ENCODE measurements at regions not wholly inside any gene's neighbourhood (a gene's known extent, or its start where the extent isn't known, plus 50 kb on each side); places are given as distances from the start of the nearest gene placed in this dataset.

- TF ChIP-seq, protein P1, sequence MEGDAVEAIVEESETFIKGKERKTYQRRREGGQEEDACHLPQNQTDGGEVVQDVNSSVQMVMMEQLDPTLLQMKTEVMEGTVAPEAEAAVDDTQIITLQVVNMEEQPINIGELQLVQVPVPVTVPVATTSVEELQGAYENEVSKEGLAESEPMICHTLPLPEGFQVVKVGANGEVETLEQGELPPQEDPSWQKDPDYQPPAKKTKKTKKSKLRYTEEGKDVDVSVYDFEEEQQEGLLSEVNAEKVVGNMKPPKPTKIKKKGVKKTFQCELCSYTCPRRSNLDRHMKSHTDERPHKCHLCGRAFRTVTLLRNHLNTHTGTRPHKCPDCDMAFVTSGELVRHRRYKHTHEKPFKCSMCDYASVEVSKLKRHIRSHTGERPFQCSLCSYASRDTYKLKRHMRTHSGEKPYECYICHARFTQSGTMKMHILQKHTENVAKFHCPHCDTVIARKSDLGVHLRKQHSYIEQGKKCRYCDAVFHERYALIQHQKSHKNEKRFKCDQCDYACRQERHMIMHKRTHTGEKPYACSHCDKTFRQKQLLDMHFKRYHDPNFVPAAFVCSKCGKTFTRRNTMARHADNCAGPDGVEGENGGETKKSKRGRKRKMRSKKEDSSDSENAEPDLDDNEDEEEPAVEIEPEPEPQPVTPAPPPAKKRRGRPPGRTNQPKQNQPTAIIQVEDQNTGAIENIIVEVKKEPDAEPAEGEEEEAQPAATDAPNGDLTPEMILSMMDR (IDR thresholded peaks at IDR 0.05; ENCODE audit: extremely low read depth in 1 of 2, insufficient read depth in 1 of 2, low read depth in 1 of 2, low read length in 2 of 2) = no peak
- TF ChIP-seq POLR2A (IDR thresholded peaks at IDR 0.05; ENCODE audit: low read depth, low read length) = no peak
- no peak for TF ChIP-seq FOS (IDR thresholded peaks at IDR 0.05; ENCODE audit: borderline replicate concordance, insufficient read depth, low read length)
- TF ChIP-seq JUN (IDR thresholded peaks at IDR 0.05; ENCODE audit: borderline replicate concordance, insufficient read depth, insufficient read length, low read depth) = no peak
- TF ChIP-seq, protein P2, sequence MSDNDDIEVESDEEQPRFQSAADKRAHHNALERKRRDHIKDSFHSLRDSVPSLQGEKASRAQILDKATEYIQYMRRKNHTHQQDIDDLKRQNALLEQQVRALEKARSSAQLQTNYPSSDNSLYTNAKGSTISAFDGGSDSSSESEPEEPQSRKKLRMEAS (IDR thresholded peaks at IDR 0.05; ENCODE audit: insufficient read depth, insufficient read length) = no peak
- TF ChIP-seq EZH2 (IDR thresholded peaks at IDR 0.05; ENCODE audit: borderline replicate concordance, low read depth, low read length, severe bottlenecking) = no peak
- no peak for TF ChIP-seq POLR2AphosphoS5 (IDR thresholded peaks at IDR 0.05; ENCODE audit: insufficient read depth, low read depth, low read length)
- no peak for TF ChIP-seq MYC (IDR thresholded peaks at IDR 0.05; ENCODE audit: low read depth, low read length)
- no peak for TF ChIP-seq GATA2 (IDR thresholded peaks at IDR 0.05; ENCODE audit: insufficient read depth, insufficient read length, low read depth, low read length)
Observed at GRCh38 chr11:95638501-95638900, 151.1 kb downstream of the FAM76B start.

Measured in endothelial cell of umbilical vein (primary cell).